SK-N-SH treated with all-trans-retinoic acid at 6 μM for 48 hours (cell line): ENCODE measurements at regions not wholly inside any gene's neighbourhood (a gene's known extent, or its start where the extent isn't known, plus 50 kb on each side); places are given as distances from the start of the nearest gene placed in this dataset.

ENCODE experiments used
- ATAC-seq: fragments of 200-7000 bp; cut with Tn5 transposase; 3 replicates; pipeline ENCODE4 v1.9.1; 2020; ENCODE audit warnings: mild to moderate bottlenecking, moderate library complexity
- ARNTL ChIP-seq: fragments of 450-650 bp; formaldehyde crosslinking; IDR thresholded peaks from 2 replicates; pipeline ENCODE4 v1.5.0; 2020; ENCODE audit warnings: low read depth, mild to moderate bottlenecking, moderate library complexity, borderline replicate concordance
- BACH2 ChIP-seq: fragments of 250-450 bp; sonication (Bioruptor Pico); IDR thresholded peaks from 2 replicates; pipeline ENCODE4 v1.9.0; 2021; ENCODE audit warnings: mild to moderate bottlenecking, borderline replicate concordance
- CSDC2 ChIP-seq: fragments of 250-450 bp; sonication (Bioruptor Pico); IDR thresholded peaks from 2 replicates; pipeline ENCODE4 v1.5.0; 2020; ENCODE audit warnings: mild to moderate bottlenecking, moderate library complexity
- ESRRG ChIP-seq: fragments of 250-450 bp; sonication (Bioruptor Pico); IDR thresholded peaks from 2 replicates; pipeline ENCODE4 v1.6.1; 2021; ENCODE audit warnings: mild to moderate bottlenecking
- GLIS3 ChIP-seq: fragments of 250-450 bp; sonication (Bioruptor Pico); IDR thresholded peaks from 2 replicates; pipeline ENCODE4 v1.5.0; 2020; ENCODE audit warnings: mild to moderate bottlenecking, moderate library complexity
- ISL1 ChIP-seq: fragments of 250-450 bp; sonication (Bioruptor Pico); IDR thresholded peaks from 2 replicates; pipeline ENCODE4 v2.1.2; 2022; ENCODE audit warnings: mild to moderate bottlenecking, moderate library complexity
- OSR1 ChIP-seq: fragments of 250-450 bp; sonication (Bioruptor Pico); IDR thresholded peaks from 2 replicates; pipeline ENCODE4 v1.8.0; 2022; ENCODE audit warnings: moderate library complexity, mild to moderate bottlenecking, inconsistent platforms
- PPARA ChIP-seq: fragments of 250-450 bp; sonication (Bioruptor Pico); IDR thresholded peaks from 2 replicates; pipeline ENCODE4 v1.5.0; 2020; ENCODE audit warnings: mild to moderate bottlenecking, borderline replicate concordance
- SNAI2 ChIP-seq: fragments of 250-450 bp; sonication (Bioruptor Pico); IDR thresholded peaks from 2 replicates; pipeline ENCODE4 v1.5.0; 2020; ENCODE audit warnings: mild to moderate bottlenecking, moderate library complexity
- TCF4 ChIP-seq: fragments of 250-450 bp; sonication (Bioruptor Pico); IDR thresholded peaks from 2 replicates; pipeline ENCODE4 v1.8.0; 2021; ENCODE audit warnings: mild to moderate bottlenecking, moderate library complexity, borderline replicate concordance
- TOX ChIP-seq: fragments of 250-450 bp; sonication (Bioruptor Pico); IDR thresholded peaks from 2 replicates; pipeline ENCODE4 v1.8.0; 2021; ENCODE audit warnings: mild to moderate bottlenecking, moderate library complexity, borderline replicate concordance
- ZC3H10 ChIP-seq: fragments of 250-450 bp; sonication (Bioruptor Pico); IDR thresholded peaks from 2 replicates; pipeline ENCODE4 v1.5.1; 2021; ENCODE audit warnings: mild to moderate bottlenecking, moderate library complexity
- ZFP3 ChIP-seq: fragments of 250-450 bp; sonication (Bioruptor Pico); IDR thresholded peaks from 2 replicates; pipeline ENCODE4 v1.5.0; 2020; ENCODE audit warnings: mild to moderate bottlenecking, moderate library complexity
- ZFP30 ChIP-seq: fragments of 450-650 bp; formaldehyde crosslinking; IDR thresholded peaks from 2 replicates; pipeline ENCODE4 v1.5.0; 2022; ENCODE audit warnings: mild to moderate bottlenecking, moderate library complexity
- ZNF565 ChIP-seq: fragments of 450-650 bp; formaldehyde crosslinking; conservative IDR thresholded peaks from 2 replicates; pipeline ENCODE4 v1.5.0; 2020; ENCODE audit warnings: low read depth, mild to moderate bottlenecking, moderate library complexity
- ZNF70 ChIP-seq: fragments of 450-650 bp; formaldehyde crosslinking; IDR thresholded peaks from 2 replicates; pipeline ENCODE4 v1.5.0; 2020; ENCODE audit warnings: mild to moderate bottlenecking, moderate library complexity
- TF ChIP-seq, protein P1 (sequence below): fragments of 250-450 bp; sonication (Bioruptor Pico); IDR thresholded peaks from 2 replicates; pipeline ENCODE4 v1.5.1; 2020; ENCODE audit warnings: low read depth, mild to moderate bottlenecking, moderate library complexity
- TF ChIP-seq, protein P2 (sequence below): fragments of 250-450 bp; sonication (Bioruptor Pico); IDR thresholded peaks from 2 replicates; pipeline ENCODE4 v1.5.1; 2021; ENCODE audit warnings: mild to moderate bottlenecking, moderate library complexity
- TF ChIP-seq, protein P3 (sequence below): fragments of 250-450 bp; sonication (Bioruptor Pico); IDR thresholded peaks from 2 replicates; pipeline ENCODE4 v1.8.0; 2021; ENCODE audit warnings: low read depth, mild to moderate bottlenecking, moderate library complexity, borderline replicate concordance
- TF ChIP-seq, protein P4 (sequence below): fragments of 250-450 bp; sonication (Bioruptor Pico); IDR thresholded peaks from 2 replicates; pipeline ENCODE4 v1.5.0; 2020; ENCODE audit warnings: mild to moderate bottlenecking, moderate library complexity

DNA sequence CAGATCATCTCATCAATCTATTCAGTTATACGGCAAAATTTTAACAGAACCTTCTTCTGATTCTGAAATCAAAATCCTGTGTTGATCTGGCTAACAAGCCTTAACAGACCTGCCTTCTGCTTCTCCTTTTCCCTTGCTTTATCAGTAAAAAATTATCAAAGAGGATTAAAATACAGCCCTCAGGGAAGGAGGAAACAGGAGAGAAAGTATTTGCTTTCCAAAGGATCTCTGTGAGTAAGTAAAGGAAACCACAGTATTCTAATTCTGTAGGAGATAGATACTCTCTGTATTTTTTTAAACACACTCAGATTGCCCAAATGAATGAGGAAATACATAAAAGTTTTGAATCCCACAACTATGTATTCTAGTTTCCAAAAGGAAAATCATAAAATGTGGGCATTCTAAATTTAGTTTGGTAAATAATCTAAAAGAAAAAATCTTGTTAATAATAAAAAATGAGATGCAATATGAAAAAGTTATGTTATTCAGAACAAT is 221.8 kb downstream of the ZIC1 start:
- TF ChIP-seq SNAI2 (CRISPR knock-in tag) (no peak), ZNF70 (CRISPR knock-in tag) (no peak), ZFP30 (CRISPR knock-in tag) (no peak), ISL1 (no peak), GLIS3 (no peak), ZNF565 (no peak), ARNTL (CRISPR knock-in tag) (no peak), ZC3H10 (CRISPR knock-in tag) (no peak), ZFP3 (CRISPR knock-in tag) (no peak), CSDC2 (CRISPR knock-in tag) (no peak), PPARA (CRISPR knock-in tag) (no peak), OSR1 (CRISPR knock-in tag) (no peak)
- TF ChIP-seq, protein P1, sequence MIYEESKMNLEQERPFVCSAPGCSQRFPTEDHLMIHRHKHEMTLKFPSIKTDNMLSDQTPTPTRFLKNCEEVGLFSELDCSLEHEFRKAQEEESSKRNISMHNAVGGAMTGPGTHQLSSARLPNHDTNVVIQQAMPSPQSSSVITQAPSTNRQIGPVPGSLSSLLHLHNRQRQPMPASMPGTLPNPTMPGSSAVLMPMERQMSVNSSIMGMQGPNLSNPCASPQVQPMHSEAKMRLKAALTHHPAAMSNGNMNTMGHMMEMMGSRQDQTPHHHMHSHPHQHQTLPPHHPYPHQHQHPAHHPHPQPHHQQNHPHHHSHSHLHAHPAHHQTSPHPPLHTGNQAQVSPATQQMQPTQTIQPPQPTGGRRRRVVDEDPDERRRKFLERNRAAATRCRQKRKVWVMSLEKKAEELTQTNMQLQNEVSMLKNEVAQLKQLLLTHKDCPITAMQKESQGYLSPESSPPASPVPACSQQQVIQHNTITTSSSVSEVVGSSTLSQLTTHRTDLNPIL (CRISPR knock-in tag), result no peak
- TF ChIP-seq, protein P2, sequence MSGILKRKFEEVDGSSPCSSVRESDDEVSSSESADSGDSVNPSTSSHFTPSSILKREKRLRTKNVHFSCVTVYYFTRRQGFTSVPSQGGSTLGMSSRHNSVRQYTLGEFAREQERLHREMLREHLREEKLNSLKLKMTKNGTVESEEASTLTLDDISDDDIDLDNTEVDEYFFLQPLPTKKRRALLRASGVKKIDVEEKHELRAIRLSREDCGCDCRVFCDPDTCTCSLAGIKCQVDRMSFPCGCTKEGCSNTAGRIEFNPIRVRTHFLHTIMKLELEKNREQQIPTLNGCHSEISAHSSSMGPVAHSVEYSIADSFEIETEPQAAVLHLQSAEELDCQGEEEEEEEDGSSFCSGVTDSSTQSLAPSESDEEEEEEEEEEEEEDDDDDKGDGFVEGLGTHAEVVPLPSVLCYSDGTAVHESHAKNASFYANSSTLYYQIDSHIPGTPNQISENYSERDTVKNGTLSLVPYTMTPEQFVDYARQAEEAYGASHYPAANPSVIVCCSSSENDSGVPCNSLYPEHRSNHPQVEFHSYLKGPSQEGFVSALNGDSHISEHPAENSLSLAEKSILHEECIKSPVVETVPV (CRISPR knock-in tag), result no peak
- TF ChIP-seq, protein P3, sequence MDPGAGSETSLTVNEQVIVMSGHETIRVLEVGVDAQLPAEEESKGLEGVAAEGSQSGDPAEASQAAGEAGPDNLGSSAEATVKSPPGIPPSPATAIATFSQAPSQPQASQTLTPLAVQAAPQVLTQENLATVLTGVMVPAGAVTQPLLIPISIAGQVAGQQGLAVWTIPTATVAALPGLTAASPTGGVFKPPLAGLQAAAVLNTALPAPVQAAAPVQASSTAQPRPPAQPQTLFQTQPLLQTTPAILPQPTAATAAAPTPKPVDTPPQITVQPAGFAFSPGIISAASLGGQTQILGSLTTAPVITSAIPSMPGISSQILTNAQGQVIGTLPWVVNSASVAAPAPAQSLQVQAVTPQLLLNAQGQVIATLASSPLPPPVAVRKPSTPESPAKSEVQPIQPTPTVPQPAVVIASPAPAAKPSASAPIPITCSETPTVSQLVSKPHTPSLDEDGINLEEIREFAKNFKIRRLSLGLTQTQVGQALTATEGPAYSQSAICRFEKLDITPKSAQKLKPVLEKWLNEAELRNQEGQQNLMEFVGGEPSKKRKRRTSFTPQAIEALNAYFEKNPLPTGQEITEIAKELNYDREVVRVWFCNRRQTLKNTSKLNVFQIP (CRISPR knock-in tag), result no peak
- ATAC-seq, result no peak

DNA sequence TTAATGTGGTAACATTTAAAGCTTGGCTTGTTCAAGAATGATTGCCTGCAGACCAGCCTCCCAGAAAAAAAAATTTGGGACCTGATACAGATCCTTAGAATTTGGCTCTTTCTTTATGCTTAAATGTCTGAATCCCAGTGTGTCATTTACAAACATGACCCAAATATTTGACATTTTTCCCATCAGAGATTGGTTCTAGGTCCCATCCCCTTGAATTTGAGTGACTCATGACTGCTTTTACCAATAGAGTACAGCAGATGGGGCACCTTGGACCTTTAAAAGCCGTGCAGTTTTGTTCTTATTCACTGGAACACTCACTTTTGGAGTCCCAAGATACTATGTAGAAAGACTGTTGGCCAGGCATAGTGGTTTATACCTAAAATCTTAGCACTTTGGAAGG is 231.6 kb downstream of the ZIC1 start:
- no peak for ATAC-seq

DNA sequence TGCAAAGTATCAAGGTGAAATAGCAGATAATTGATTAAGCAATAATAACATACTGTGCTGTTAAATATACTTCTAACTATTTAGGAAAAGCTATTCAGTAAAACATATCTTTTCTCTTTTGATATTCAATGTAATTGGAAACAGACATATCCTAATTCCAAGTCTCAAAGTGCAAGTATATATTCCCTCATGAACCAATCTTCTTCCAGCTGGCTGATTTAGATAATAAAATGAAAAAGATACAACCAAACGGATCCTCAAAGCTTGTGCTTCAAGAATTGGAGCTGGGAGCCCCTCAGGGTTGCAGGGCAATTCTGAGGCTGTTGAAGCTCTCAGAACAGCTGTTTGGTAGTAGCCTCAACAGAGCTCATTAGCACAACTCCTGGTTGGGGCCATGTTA is 236.6 kb downstream of the ZIC1 start:
- TF ChIP-seq TOX (CRISPR knock-in tag) (no peak), ZFP30 (CRISPR knock-in tag) (no peak), CSDC2 (CRISPR knock-in tag) (no peak), ZNF70 (CRISPR knock-in tag) (no peak), ZC3H10 (CRISPR knock-in tag) (no peak), ARNTL (CRISPR knock-in tag) (no peak), PPARA (CRISPR knock-in tag) (no peak)
- TF ChIP-seq, protein P3 (CRISPR knock-in tag), result no peak
- TF ChIP-seq, protein P4, sequence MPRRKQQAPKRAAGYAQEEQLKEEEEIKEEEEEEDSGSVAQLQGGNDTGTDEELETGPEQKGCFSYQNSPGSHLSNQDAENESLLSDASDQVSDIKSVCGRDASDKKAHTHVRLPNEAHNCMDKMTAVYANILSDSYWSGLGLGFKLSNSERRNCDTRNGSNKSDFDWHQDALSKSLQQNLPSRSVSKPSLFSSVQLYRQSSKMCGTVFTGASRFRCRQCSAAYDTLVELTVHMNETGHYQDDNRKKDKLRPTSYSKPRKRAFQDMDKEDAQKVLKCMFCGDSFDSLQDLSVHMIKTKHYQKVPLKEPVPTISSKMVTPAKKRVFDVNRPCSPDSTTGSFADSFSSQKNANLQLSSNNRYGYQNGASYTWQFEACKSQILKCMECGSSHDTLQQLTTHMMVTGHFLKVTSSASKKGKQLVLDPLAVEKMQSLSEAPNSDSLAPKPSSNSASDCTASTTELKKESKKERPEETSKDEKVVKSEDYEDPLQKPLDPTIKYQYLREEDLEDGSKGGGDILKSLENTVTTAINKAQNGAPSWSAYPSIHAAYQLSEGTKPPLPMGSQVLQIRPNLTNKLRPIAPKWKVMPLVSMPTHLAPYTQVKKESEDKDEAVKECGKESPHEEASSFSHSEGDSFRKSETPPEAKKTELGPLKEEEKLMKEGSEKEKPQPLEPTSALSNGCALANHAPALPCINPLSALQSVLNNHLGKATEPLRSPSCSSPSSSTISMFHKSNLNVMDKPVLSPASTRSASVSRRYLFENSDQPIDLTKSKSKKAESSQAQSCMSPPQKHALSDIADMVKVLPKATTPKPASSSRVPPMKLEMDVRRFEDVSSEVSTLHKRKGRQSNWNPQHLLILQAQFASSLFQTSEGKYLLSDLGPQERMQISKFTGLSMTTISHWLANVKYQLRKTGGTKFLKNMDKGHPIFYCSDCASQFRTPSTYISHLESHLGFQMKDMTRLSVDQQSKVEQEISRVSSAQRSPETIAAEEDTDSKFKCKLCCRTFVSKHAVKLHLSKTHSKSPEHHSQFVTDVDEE, result no peak
- no peak for ATAC-seq

More for the DNA sequence above, 231.6 kb downstream of the ZIC1 start:
- no peak for TF ChIP-seq ZC3H10 (CRISPR knock-in tag)
- TF ChIP-seq ZFP3 (CRISPR knock-in tag), result no peak
- TF ChIP-seq ZNF70 (CRISPR knock-in tag), result no peak
- TF ChIP-seq ESRRG (CRISPR knock-in tag), result no peak
- TF ChIP-seq CSDC2 (CRISPR knock-in tag), result no peak
- TF ChIP-seq TCF4 (CRISPR knock-in tag), result no peak

DNA sequence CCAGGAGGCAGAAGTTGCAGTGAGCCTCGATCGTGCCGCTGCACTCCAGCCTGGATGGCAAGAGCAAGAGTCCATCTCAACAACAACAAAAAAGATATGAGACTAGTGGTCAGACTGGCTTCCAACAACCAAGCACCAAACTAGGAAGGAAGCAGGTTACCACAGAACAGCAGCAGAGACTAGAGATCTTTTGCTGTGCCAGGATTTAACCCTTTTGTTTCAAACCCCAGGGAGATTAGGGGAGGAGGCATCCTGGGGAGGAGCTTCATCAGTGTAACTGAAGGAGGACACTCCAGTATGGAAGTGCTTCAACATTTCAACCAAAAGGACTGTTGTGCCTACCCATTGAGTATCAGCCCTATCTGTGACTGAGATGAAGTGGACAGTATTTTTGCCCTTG is 240.3 kb downstream of the ZIC1 start:
- ATAC-seq, result no peak
- TF ChIP-seq SNAI2 (CRISPR knock-in tag) (no peak), BACH2 (CRISPR knock-in tag) (no peak)
- TF ChIP-seq, protein P2 (CRISPR knock-in tag), result no peak
